Trophoblast cell (in vitro differentiated cells and primary cell): ENCODE measurements at regions not wholly inside any gene's neighbourhood (a gene's known extent, or its start where the extent isn't known, plus 50 kb on each side); places are given as distances from the start of the nearest gene placed in this dataset.

ENCODE experiments used
- DNase-seq, 2 donors: peaks; one replicate each; pipeline ENCODE4 v3.0.0-alpha.2; 2016
- H2AFZ ChIP-seq: 2 replicates; pipeline ENCODE4 v1.6.1; 2013; ENCODE audit warnings: low read length, moderate library complexity, mild to moderate bottlenecking; ENCODE audit not compliant: insufficient read depth, poor library complexity
- H2AK5ac ChIP-seq: 2 replicates; pipeline ENCODE4 v1.6.1; 2013; ENCODE audit warnings: mild to moderate bottlenecking, low read length
- H2BK120ac ChIP-seq: 2 replicates; pipeline ENCODE4 v1.6.1; 2013; ENCODE audit warnings: low read length, mild to moderate bottlenecking, moderate library complexity; ENCODE audit not compliant: insufficient read depth, poor library complexity
- H2BK12ac ChIP-seq: 2 replicates; pipeline ENCODE4 v1.6.1; 2013; ENCODE audit warnings: mild to moderate bottlenecking, low read length, moderate library complexity
- H2BK5ac ChIP-seq: 2 replicates; pipeline ENCODE4 v1.6.1; 2013; ENCODE audit warnings: low read length, low read depth, moderate library complexity, mild to moderate bottlenecking; ENCODE audit not compliant: poor library complexity
- H3K14ac ChIP-seq: 2 replicates; pipeline ENCODE4 v1.6.1; 2013; ENCODE audit warnings: mild to moderate bottlenecking, low read length
- H3K18ac ChIP-seq: 2 replicates; pipeline ENCODE4 v1.6.1; 2013; ENCODE audit warnings: mild to moderate bottlenecking, low read length
- H3K23ac ChIP-seq: 2 replicates; pipeline ENCODE4 v1.6.1; 2013; ENCODE audit warnings: low read length
- H3K27ac ChIP-seq: 2 replicates; pipeline ENCODE4 v1.5.1; 2013; ENCODE audit warnings: low read depth, mild to moderate bottlenecking, inconsistent platforms, low read length, moderate library complexity
- H3K27me3 ChIP-seq: 2 replicates; pipeline ENCODE4 v1.6.1; 2013; ENCODE audit warnings: inconsistent platforms, mild to moderate bottlenecking, low read length, moderate library complexity; ENCODE audit not compliant: insufficient read depth
- H3K36me3 ChIP-seq, 2 experiments: 1 replicate in 1 of 2; 2 replicates in 1 of 2; pipeline ENCODE4 v1.6.1; 2013; ENCODE audit warnings: low read length in 2 of 2, mild to moderate bottlenecking in 2 of 2, moderate library complexity in 1 of 2; ENCODE audit not compliant: insufficient read depth in 2 of 2, control insufficient read depth in 1 of 2
- H3K4ac ChIP-seq: 2 replicates; pipeline ENCODE4 v1.6.1; 2013; ENCODE audit warnings: low read depth, mild to moderate bottlenecking, low read length, moderate library complexity
- H3K4me1 ChIP-seq, 2 experiments: 1 replicate in 1 of 2; 2 replicates in 1 of 2; pipeline ENCODE4 v1.6.1; 2013; ENCODE audit warnings: low read length in 2 of 2, mild to moderate bottlenecking in 2 of 2, moderate library complexity in 1 of 2; ENCODE audit not compliant: insufficient read depth in 2 of 2, control insufficient read depth in 1 of 2
- H3K4me2 ChIP-seq: 2 replicates; pipeline ENCODE4 v1.6.1; 2013; ENCODE audit warnings: inconsistent platforms, mild to moderate bottlenecking, low read length, moderate library complexity
- H3K4me3 ChIP-seq: 2 replicates; pipeline ENCODE4 v1.5.1; 2013; ENCODE audit warnings: mild to moderate bottlenecking, low read depth, low read length, inconsistent platforms
- H3K79me1 ChIP-seq: one replicate; pipeline ENCODE4 v1.6.1; 2013; ENCODE audit warnings: low read length
- H3K79me2 ChIP-seq: 2 replicates; pipeline ENCODE4 v1.6.1; 2013; ENCODE audit warnings: low read length, mild to moderate bottlenecking; ENCODE audit not compliant: control insufficient read depth, insufficient read depth, poor library complexity
- H3K9ac ChIP-seq: 2 replicates; pipeline ENCODE4 v1.6.1; 2013; ENCODE audit warnings: mild to moderate bottlenecking, low read length
- H3K9me3 ChIP-seq: 2 replicates; pipeline ENCODE4 v1.6.1; 2013; ENCODE audit warnings: low read depth, mild to moderate bottlenecking, control low read depth, inconsistent platforms, low read length; ENCODE audit not compliant: insufficient read depth
- H4K12ac ChIP-seq: 2 replicates; pipeline ENCODE4 v1.6.1; 2013; ENCODE audit warnings: low read depth, mild to moderate bottlenecking, low read length, moderate library complexity
- H4K8ac ChIP-seq: 2 replicates; pipeline ENCODE4 v1.6.1; 2013; ENCODE audit warnings: low read depth, mild to moderate bottlenecking, low read length, moderate library complexity
- H4K91ac ChIP-seq: one replicate; pipeline ENCODE4 v1.6.1; 2013; ENCODE audit warnings: low read depth, mild to moderate bottlenecking, low read length, moderate library complexity
- WGBS: extraction: QIAGEN DNeasy Blood & Tissue Kit; methylation state at CpG from one replicate; pipeline ENCODE4 v1.1.7; 2013; ENCODE audit warnings: missing lambda C conversion rate; ENCODE audit not compliant: insufficient read length, insufficient coverage; ENCODE audit errors: extremely low coverage; 5-methylcytosine and 5-hydroxymethylcytosine counted together

- H4K12ac ChIP-seq: no peak overlapping the region
- H3K79me1 ChIP-seq: peaks cover 1% of the 10 kb centered on the region
- peak overlapping the region; percentile 64 for H2BK12ac ChIP-seq
- H3K4me2 ChIP-seq: no peak overlapping the region
- H3K9ac ChIP-seq: no peak overlapping the region
- no peak overlapping the region for H3K18ac ChIP-seq
- no peak overlapping the region for H3K23ac ChIP-seq
- no peaks in the 10 kb centered on the region for H3K27me3 ChIP-seq
- DNase-seq: no peak
- no peaks in the 10 kb centered on the region for H3K79me2 ChIP-seq
- H2AK5ac ChIP-seq: no peak overlapping the region
- H3K27ac ChIP-seq: no peak overlapping the region
- no CpG with 5 or more reads among the region's 2 CpGs for WGBS
- H3K4ac ChIP-seq: no peak overlapping the region
- no peak overlapping the region for H4K91ac ChIP-seq
- H3K36me3 ChIP-seq: no peaks in the 10 kb centered on the region
- no peaks in the 10 kb centered on the region for H3K9me3 ChIP-seq
- no peak overlapping the region for H3K14ac ChIP-seq
- no peak overlapping the region for H2BK120ac ChIP-seq
- H2BK5ac ChIP-seq: no peak overlapping the region
- H2AFZ ChIP-seq: no peak overlapping the region
- H3K4me1 ChIP-seq: peaks cover 1% of the 10 kb centered on the region in 2 experiments
- H4K8ac ChIP-seq: no peak overlapping the region
- no peak overlapping the region for H3K4me3 ChIP-seq
These were observed 232.9 kb upstream of the TANK start for GRCh38 chr2:160927324-160927723.

- no peaks in the 10 kb centered on the region for H3K27me3 ChIP-seq
- H3K9ac ChIP-seq: no peak overlapping the region
- no peak overlapping the region for H4K8ac ChIP-seq
- H3K18ac ChIP-seq: no peak overlapping the region
- H3K4me3 ChIP-seq: no peak overlapping the region
- H3K4ac ChIP-seq: no peak overlapping the region
- no CpG with 5 or more reads among the region's 2 CpGs for WGBS
- no peaks in the 10 kb centered on the region for H3K36me3 ChIP-seq
- no peak overlapping the region for H4K12ac ChIP-seq
- H2BK5ac ChIP-seq: no peak overlapping the region
- no peak overlapping the region for H4K91ac ChIP-seq
- peaks cover 2 to 3% of the 10 kb centered on the region in 2 experiments for H3K4me1 ChIP-seq
- H3K23ac ChIP-seq: no peak overlapping the region
- H3K9me3 ChIP-seq: no peaks in the 10 kb centered on the region
- peak in 1 of 2 donors; percentile 65 for DNase-seq
- no peak overlapping the region for H3K14ac ChIP-seq
- H3K79me2 ChIP-seq: no peaks in the 10 kb centered on the region
- no peak overlapping the region for H3K27ac ChIP-seq
- H3K79me1 ChIP-seq: peaks cover 2% of the 10 kb centered on the region
- no peak overlapping the region for H2AK5ac ChIP-seq
- no peak overlapping the region for H3K4me2 ChIP-seq
- H2BK12ac ChIP-seq: peak overlapping the region; percentile 17
- no peak overlapping the region for H2BK120ac ChIP-seq
- no peak overlapping the region for H2AFZ ChIP-seq
These were observed 231.3 kb upstream of the TANK start for GRCh38 chr2:160928854-160929301.

GRCh38 chr2:160931531-160931930, 228.7 kb upstream of the TANK start:
- Histone ChIP-seq H3K18ac (no peak overlapping the region), H3K9ac (no peak overlapping the region), H4K91ac (no peak overlapping the region), H2BK5ac (no peak overlapping the region), H3K4me3 (no peak overlapping the region), H3K9me3 (no peaks in the 10 kb centered on the region), H4K12ac (no peak overlapping the region), H2AK5ac (no peak overlapping the region), H3K27ac (no peak overlapping the region), H2AFZ (no peak overlapping the region), H3K4me2 (no peak overlapping the region), H3K79me2 (no peaks in the 10 kb centered on the region), H3K27me3 (no peaks in the 10 kb centered on the region), H3K36me3 (no peaks in the 10 kb centered on the region), H2BK12ac (no peak overlapping the region), H3K23ac (no peak overlapping the region), H3K4me1 (peaks cover 2 to 3% of the 10 kb centered on the region in 2 experiments), H4K8ac (no peak overlapping the region), H2BK120ac (peak overlapping the region; percentile 3), H3K79me1 (peaks cover 2% of the 10 kb centered on the region), H3K4ac (no peak overlapping the region), H3K14ac (no peak overlapping the region)
- WGBS: no CpG with 5 or more reads among the region's 6 CpGs
- no peak for DNase-seq

DNA sequence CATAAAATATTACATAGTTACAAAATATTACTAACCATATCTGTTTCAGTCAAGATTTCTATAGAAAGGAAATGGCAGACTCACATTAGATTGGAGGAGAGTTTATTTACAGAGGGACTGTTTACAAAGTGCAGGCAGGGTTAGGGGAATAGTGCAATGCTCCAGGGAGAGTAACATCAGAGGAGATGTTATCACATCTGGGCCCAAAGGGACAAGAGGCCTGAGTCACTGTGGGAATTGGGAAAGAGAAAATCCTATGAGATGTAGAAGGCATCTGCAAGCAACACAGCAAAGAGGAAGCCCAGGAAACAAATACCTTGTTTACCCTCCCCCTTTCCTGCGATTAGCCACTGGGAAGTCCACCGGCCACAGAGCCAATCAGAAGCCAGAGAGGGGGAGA, 227.3 kb upstream of the TANK start:
- no peak overlapping the region for H4K12ac ChIP-seq
- H3K9me3 ChIP-seq: no peaks in the 10 kb centered on the region
- DNase-seq: peak; percentile 69 to 90
- H2BK5ac ChIP-seq: no peak overlapping the region
- no peak overlapping the region for H3K23ac ChIP-seq
- H4K91ac ChIP-seq: no peak overlapping the region
- WGBS: no CpG with 5 or more reads among the region's 2 CpGs
- peaks cover 2 to 3% of the 10 kb centered on the region in 2 experiments for H3K4me1 ChIP-seq
- no peaks in the 10 kb centered on the region for H3K27me3 ChIP-seq
- no peaks in the 10 kb centered on the region for H3K79me2 ChIP-seq
- no peak overlapping the region for H3K27ac ChIP-seq
- no peak overlapping the region for H2AK5ac ChIP-seq
- H3K79me1 ChIP-seq: peaks cover 2% of the 10 kb centered on the region
- H3K4me3 ChIP-seq: no peak overlapping the region
- no peaks in the 10 kb centered on the region for H3K36me3 ChIP-seq
- H3K4me2 ChIP-seq: no peak overlapping the region
- no peak overlapping the region for H3K4ac ChIP-seq
- H3K14ac ChIP-seq: no peak overlapping the region
- H3K9ac ChIP-seq: no peak overlapping the region
- H2BK12ac ChIP-seq: no peak overlapping the region
- H4K8ac ChIP-seq: no peak overlapping the region
- H2AFZ ChIP-seq: no peak overlapping the region
- H2BK120ac ChIP-seq: no peak overlapping the region
- H3K18ac ChIP-seq: no peak overlapping the region
